ENCODE measurements at regions not wholly inside any gene's neighbourhood (a gene's known extent, or its start where the extent isn't known, plus 50 kb on each side); places are given as distances from the start of the nearest gene placed in this dataset.

DNA sequence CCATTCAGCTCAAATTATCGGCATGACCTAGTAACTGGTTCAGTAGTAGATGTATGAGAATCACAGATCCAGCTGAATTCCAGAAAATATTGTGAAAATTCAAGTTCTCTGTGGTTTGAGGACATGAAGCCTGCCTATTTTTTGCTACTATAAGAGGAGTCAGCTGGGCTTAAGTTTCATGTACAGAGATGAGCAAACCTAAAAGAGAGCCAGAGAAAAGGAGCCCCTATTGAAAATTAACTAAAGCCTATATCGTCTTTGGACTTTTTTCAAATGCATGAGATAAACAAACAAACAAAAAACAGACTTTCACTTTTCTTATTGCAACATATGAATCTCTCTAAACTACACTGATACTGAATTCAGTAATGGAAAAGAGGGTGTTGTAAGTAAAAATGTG lies 106.8 kb upstream of the SPRY2 start (continued):
- TF ChIP-seq, protein P1, sequence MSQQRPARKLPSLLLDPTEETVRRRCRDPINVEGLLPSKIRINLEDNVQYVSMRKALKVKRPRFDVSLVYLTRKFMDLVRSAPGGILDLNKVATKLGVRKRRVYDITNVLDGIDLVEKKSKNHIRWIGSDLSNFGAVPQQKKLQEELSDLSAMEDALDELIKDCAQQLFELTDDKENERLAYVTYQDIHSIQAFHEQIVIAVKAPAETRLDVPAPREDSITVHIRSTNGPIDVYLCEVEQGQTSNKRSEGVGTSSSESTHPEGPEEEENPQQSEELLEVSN (IDR thresholded peaks at IDR 0.05; ENCODE audit: borderline replicate concordance, low read depth): no peak
- TF ChIP-seq, protein P2, sequence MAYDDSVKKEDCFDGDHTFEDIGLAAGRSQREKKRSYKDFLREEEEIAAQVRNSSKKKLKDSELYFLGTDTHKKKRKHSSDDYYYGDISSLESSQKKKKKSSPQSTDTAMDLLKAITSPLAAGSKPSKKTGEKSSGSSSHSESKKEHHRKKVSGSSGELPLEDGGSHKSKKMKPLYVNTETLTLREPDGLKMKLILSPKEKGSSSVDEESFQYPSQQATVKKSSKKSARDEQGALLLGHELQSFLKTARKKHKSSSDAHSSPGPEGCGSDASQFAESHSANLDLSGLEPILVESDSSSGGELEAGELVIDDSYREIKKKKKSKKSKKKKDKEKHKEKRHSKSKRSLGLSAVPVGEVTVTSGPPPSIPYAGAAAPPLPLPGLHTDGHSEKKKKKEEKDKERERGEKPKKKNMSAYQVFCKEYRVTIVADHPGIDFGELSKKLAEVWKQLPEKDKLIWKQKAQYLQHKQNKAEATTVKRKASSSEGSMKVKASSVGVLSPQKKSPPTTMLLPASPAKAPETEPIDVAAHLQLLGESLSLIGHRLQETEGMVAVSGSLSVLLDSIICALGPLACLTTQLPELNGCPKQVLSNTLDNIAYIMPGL (CRISPR knock-in tag; IDR thresholded peaks at IDR 0.05; ENCODE audit: borderline replicate concordance): no peak
- TF ChIP-seq EP300 (IDR thresholded peaks at IDR 0.05) (no peak), HOXA7 (CRISPR knock-in tag; IDR thresholded peaks at IDR 0.05) (no peak)
- TF ChIP-seq, protein P3, sequence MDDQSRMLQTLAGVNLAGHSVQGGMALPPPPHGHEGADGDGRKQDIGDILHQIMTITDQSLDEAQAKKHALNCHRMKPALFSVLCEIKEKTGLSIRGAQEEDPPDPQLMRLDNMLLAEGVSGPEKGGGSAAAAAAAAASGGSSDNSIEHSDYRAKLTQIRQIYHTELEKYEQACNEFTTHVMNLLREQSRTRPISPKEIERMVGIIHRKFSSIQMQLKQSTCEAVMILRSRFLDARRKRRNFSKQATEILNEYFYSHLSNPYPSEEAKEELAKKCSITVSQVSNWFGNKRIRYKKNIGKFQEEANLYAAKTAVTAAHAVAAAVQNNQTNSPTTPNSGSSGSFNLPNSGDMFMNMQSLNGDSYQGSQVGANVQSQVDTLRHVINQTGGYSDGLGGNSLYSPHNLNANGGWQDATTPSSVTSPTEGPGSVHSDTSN (IDR thresholded peaks at IDR 0.05): no peak

DNA sequence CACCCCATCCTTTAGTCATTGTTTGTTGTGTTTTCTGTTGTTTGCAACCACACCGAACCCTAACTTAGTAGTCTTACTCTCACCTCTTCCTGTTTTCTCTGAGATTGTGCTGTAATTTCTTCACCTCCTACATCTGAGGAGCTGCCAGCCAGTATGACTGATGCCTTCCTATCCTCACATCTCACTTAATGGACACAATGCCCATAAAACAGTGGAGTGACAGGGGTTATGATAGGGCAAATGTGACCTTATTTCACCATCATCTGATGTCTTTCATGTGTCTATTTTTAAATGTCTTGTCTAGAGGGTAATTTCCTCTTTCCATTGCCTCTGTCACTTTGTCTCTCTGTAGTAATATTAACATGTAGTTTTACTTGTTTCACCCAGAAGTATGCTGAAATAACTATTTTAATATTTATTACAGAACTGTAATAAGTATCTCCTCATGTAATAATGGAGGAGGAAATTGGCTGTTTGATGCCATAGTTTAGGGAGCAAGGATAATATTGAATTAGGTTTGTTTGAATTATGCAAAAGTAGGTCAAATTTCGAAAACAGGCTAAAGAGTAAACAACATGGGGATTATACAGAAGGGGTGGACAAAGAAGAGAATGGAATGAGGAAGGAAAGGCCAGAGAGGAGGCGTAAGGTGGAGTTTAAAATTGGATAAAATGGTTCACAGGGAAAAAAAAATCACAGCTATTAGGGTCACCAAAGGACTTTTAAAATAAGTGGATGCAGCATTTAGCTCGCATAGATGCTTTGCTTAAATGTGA lies 103.5 kb upstream of the SPRY2 start:
- H3K4me3 ChIP-seq: no peak overlapping the region
- no peak overlapping the region for H3K4me2 ChIP-seq
- WGBS (ENCODE audit: missing lambda C conversion rate): 42% methylated on average over 4 of the region's 4 CpGs
- ATAC-seq (no peak), DNase-seq (ENCODE audit: low read depth in 1 of 2, low spot score in 1 of 2) (no peak), FAIRE-seq (no peak)
- H3K27ac ChIP-seq: no peak overlapping the region
- H3K9me3 ChIP-seq: no peaks in the 10 kb centered on the region
- ChIA-PET POLR2A (no interaction called here), CTCF (no interaction called here)
- H3K4me1 ChIP-seq: no peaks in the 10 kb centered on the region
- no peak for TF ChIP-seq EHF (CRISPR knock-in tag; IDR thresholded peaks at IDR 0.05)
- TF ChIP-seq, protein P4, sequence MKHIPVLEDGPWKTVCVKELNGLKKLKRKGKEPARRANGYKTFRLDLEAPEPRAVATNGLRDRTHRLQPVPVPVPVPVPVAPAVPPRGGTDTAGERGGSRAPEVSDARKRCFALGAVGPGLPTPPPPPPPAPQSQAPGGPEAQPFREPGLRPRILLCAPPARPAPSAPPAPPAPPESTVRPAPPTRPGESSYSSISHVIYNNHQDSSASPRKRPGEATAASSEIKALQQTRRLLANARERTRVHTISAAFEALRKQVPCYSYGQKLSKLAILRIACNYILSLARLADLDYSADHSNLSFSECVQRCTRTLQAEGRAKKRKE (CRISPR knock-in tag; IDR thresholded peaks at IDR 0.05; ENCODE audit: low read depth): no peak
- TF ChIP-seq, protein P1 (IDR thresholded peaks at IDR 0.05; ENCODE audit: borderline replicate concordance, low read depth): no peak
- no peak for TF ChIP-seq JUN (IDR thresholded peaks at IDR 0.05)

DNA sequence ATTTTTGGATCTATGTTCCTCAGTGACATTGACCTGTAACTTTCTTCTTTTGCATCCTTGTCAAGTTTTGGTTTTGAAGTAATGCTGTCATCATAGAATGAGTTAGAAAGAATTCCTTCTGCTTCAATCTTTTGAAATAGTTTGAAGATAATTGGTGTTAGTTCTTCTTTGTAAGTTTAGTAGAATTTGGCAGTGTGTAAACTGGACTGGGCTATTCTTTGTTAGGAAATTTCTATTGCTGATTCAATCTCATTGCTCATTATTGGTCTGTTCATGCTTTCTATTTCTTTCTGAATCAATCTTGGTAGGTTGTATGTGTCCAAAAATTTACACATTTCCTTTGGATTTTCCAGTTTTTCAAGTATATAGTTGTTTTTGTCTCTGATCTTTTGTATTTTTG lies 101.7 kb upstream of the SPRY2 start:
- no peak for FAIRE-seq
- H3K4me1 ChIP-seq: no peaks in the 10 kb centered on the region
- no peak overlapping the region for H3K4me3 ChIP-seq
- no peak for DNase-seq (ENCODE audit: low read depth in 1 of 2, low spot score in 1 of 2)
- no peak overlapping the region for H3K27ac ChIP-seq
- POLR2A ChIA-PET: no interaction called here
- TF ChIP-seq FOSL2 (IDR thresholded peaks at IDR 0.05) (no peak), FOSL2 (CRISPR knock-in tag; IDR thresholded peaks at IDR 0.05) (no peak)
- H3K4me2 ChIP-seq: no peak overlapping the region
- CTCF ChIA-PET: no interaction called here
- H3K9me3 ChIP-seq: no peaks in the 10 kb centered on the region
- no peak for ATAC-seq

DNA sequence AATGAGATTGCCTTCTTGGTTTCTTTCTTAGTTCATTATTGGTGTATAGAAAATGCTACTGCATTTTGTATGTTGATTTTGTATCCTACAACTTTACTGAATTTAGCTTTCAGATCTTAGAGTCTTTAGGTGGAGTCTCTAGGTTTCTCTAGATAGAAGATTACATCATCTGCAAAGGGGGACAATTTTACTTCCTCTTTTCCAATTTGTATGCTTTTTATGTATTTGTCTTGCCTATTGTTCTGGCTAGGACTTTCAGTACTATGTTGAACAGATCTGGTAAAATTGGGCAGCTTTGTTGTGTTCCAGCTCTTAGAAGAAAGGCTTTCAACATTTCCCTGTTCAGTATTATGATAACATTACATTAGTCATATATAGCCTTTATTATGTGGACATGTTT lies 101.0 kb upstream of the SPRY2 start:
- H3K4me1 ChIP-seq: no peaks in the 10 kb centered on the region
- H3K4me3 ChIP-seq: no peak overlapping the region
- ATAC-seq (no peak), FAIRE-seq (no peak), DNase-seq (ENCODE audit: low read depth in 1 of 2, low spot score in 1 of 2) (no peak)
- no peaks in the 10 kb centered on the region for H3K9me3 ChIP-seq
- TF ChIP-seq, protein P5, sequence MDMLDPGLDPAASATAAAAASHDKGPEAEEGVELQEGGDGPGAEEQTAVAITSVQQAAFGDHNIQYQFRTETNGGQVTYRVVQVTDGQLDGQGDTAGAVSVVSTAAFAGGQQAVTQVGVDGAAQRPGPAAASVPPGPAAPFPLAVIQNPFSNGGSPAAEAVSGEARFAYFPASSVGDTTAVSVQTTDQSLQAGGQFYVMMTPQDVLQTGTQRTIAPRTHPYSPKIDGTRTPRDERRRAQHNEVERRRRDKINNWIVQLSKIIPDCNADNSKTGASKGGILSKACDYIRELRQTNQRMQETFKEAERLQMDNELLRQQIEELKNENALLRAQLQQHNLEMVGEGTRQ (IDR thresholded peaks at IDR 0.05): no peak
- TF ChIP-seq ZNF302 (CRISPR knock-in tag; IDR thresholded peaks at IDR 0.05) (no peak), PHF8 (IDR thresholded peaks at IDR 0.05; ENCODE audit: borderline replicate concordance, low read depth) (no peak), SREBF2 (IDR thresholded peaks at IDR 0.05) (no peak), RFX5 (IDR thresholded peaks at IDR 0.05) (no peak), POLR2AphosphoS2 (conservative IDR thresholded peaks at IDR 0.05; ENCODE audit: low read length) (no peak), CHD2 (IDR thresholded peaks at IDR 0.05; ENCODE audit: low read length, partially characterized antibody) (no peak), EHMT2 (IDR thresholded peaks at IDR 0.05; ENCODE audit: low read depth) (no peak)
- TF ChIP-seq, protein P6, sequence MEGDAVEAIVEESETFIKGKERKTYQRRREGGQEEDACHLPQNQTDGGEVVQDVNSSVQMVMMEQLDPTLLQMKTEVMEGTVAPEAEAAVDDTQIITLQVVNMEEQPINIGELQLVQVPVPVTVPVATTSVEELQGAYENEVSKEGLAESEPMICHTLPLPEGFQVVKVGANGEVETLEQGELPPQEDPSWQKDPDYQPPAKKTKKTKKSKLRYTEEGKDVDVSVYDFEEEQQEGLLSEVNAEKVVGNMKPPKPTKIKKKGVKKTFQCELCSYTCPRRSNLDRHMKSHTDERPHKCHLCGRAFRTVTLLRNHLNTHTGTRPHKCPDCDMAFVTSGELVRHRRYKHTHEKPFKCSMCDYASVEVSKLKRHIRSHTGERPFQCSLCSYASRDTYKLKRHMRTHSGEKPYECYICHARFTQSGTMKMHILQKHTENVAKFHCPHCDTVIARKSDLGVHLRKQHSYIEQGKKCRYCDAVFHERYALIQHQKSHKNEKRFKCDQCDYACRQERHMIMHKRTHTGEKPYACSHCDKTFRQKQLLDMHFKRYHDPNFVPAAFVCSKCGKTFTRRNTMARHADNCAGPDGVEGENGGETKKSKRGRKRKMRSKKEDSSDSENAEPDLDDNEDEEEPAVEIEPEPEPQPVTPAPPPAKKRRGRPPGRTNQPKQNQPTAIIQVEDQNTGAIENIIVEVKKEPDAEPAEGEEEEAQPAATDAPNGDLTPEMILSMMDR (IDR thresholded peaks at IDR 0.05): no peak
- no peak overlapping the region for H3K4me2 ChIP-seq
- POLR2A ChIA-PET: no interaction called here
- CTCF ChIA-PET: no interaction called here
- H3K27ac ChIP-seq: no peak overlapping the region

Measured in A549 (cell line).